K562 (cell line): ENCODE measurements at regions not wholly inside any gene's neighbourhood (a gene's known extent, or its start where the extent isn't known, plus 50 kb on each side); places are given as distances from the start of the nearest gene placed in this dataset.

Source experiments
- ATAC-seq: fragments of 200-7000 bp; cut with Tn5 transposase; 3 replicates; pipeline ENCODE4 v1.9.1; 2020; ENCODE audit warnings: moderate library complexity
- BruUV-seq: library from RNA; stranded (reverse); fragments of 400-500 nt; replicated peaks from 2 replicates; lab custom pipeline; 2021; lab: Mats Ljungman, UMichigan
- CTCF ChIA-PET: fragments of 300-600 bp; formaldehyde crosslinking; extraction: SDS; loops from one replicate; lab custom pipeline; 2021; ENCODE audit warnings: low intra/inter-chr PET ratio; lab: Yijun Ruan, JAX
- POLR2A ChIA-PET: fragments of 300-600, 350-650 bp; sonication (Branson Sonifier 250); formaldehyde crosslinking; extraction: SDS; loops from one replicate; lab custom pipeline; 2021; ENCODE audit warnings: antibody characterized with exemption, inconsistent platforms; lab: Yijun Ruan, JAX
- DNase-seq, 4 experiments: peaks; one replicate each; pipeline versions ENCODE4 v3.0.0 to v3.0.0-alpha.2; 2011 to 2018; ENCODE audit warnings: low spot score in 3 of 4, mixed read lengths in 3 of 4; ENCODE audit errors: extremely low read depth in 1 of 4
- FAIRE-seq: peaks from 2 replicates; lab custom pipeline; 2011; peaks lifted over from hg19 to GRCh38; lab: Jason Lieb, UNC
- H2AFZ ChIP-seq: 2 replicates; pipeline ENCODE4 v1.6.0; 2011; ENCODE audit warnings: low read depth, low read length, control low read depth, inconsistent platforms
- H3K27ac ChIP-seq: fragments of 200-600 bp; 3 replicates; pipeline ENCODE4 v1.8.0; 2011; ENCODE audit warnings: low read depth, mild to moderate bottlenecking, control low read depth, inconsistent platforms, low read length, moderate library complexity, mixed read lengths; ENCODE audit errors: extremely low read depth
- H3K27me3 ChIP-seq, 2 experiments: fragments of 300-600 bp in 1 of 2; 2 replicates in 1 of 2; 3 replicates in 1 of 2; pipeline versions ENCODE4 v1.6.0 to v1.8.0; 2011; ENCODE audit warnings: inconsistent platforms in 2 of 2, low read length in 2 of 2, mild to moderate bottlenecking in 1 of 2, mixed read lengths in 1 of 2, moderate library complexity in 1 of 2; ENCODE audit not compliant: control insufficient read depth in 2 of 2, insufficient read depth in 2 of 2
- H3K36me3 ChIP-seq: fragments of 300-600 bp; 3 replicates; pipeline ENCODE4 v1.8.0; 2011; ENCODE audit warnings: mild to moderate bottlenecking, low read length, inconsistent platforms; ENCODE audit not compliant: control insufficient read depth, insufficient read depth
- H3K4me1 ChIP-seq, 2 experiments: fragments of 200-600 bp in 1 of 2; replicated peaks in 1 of 2; 2 replicates in 1 of 2; 3 replicates in 1 of 2; pipeline versions ENCODE4 v1.5.1 to v1.8.0; 2011; ENCODE audit warnings: inconsistent platforms in 2 of 2, low read length in 2 of 2, mild to moderate bottlenecking in 1 of 2, mixed read lengths in 1 of 2, moderate library complexity in 1 of 2; ENCODE audit not compliant: control insufficient read depth in 2 of 2, insufficient read depth in 2 of 2
- H3K4me2 ChIP-seq: 2 replicates; pipeline ENCODE4 v1.6.1; 2011; ENCODE audit warnings: low read length, control low read depth, inconsistent platforms, mixed read lengths; ENCODE audit not compliant: insufficient read depth
- H3K4me3 ChIP-seq: fragments of 200-600 bp; sonication (generic), shearing (Covaris generic); 2 replicates; pipeline ENCODE4 v1.5.1; 2016; ENCODE audit warnings: control low read depth, inconsistent platforms
- H3K79me2 ChIP-seq: fragments of 200-600 bp; 3 replicates; pipeline ENCODE4 v1.8.0; 2011; ENCODE audit warnings: low read length, inconsistent platforms; ENCODE audit not compliant: control insufficient read depth, insufficient read depth
- H3K9ac ChIP-seq, 2 experiments: 2 replicates each; pipeline versions ENCODE4 v1.6.0 to v1.6.1; 2011; ENCODE audit warnings: low read depth in 2 of 2, low read length in 2 of 2, control low read depth in 1 of 2, inconsistent platforms in 1 of 2, mild to moderate bottlenecking in 1 of 2, mixed read lengths in 1 of 2; ENCODE audit not compliant: insufficient read depth in 1 of 2
- H3K9me1 ChIP-seq: one replicate; pipeline ENCODE4 v1.6.0; 2011; ENCODE audit warnings: inconsistent platforms, mild to moderate bottlenecking, low read length, moderate library complexity; ENCODE audit not compliant: control insufficient read depth, insufficient read depth
- H3K9me3 ChIP-seq: replicated peaks from 2 replicates; pipeline ENCODE4 v1.5.1; 2011; ENCODE audit warnings: low read depth, low read length, inconsistent platforms; ENCODE audit not compliant: control insufficient read depth, insufficient read depth
- H4K20me1 ChIP-seq: replicated peaks from 2 replicates; pipeline ENCODE4 v1.6.1; 2011; ENCODE audit warnings: low read length, inconsistent platforms, mixed read lengths; ENCODE audit not compliant: control insufficient read depth, insufficient read depth
- AFF1 ChIP-seq, 2 experiments: fragments of 450-650 bp; IDR thresholded peaks; 2 replicates each; pipeline ENCODE4 v1.6.1; 2018; ENCODE audit warnings: mild to moderate bottlenecking in 2 of 2, low read depth in 1 of 2; ENCODE audit not compliant: partially characterized antibody in 2 of 2
- ARID1B ChIP-seq: fragments of 450-650 bp; IDR thresholded peaks from 2 replicates; pipeline ENCODE4 v1.6.1; 2016; ENCODE audit warnings: antibody characterized with exemption, mild to moderate bottlenecking, inconsistent platforms
- CEBPG ChIP-seq, 3 experiments: fragments of 200-800 bp in 1 of 3; sonication (Bioruptor generic) in 1 of 3; sonication (generic) in 1 of 3; formaldehyde crosslinking in 1 of 3; IDR thresholded peaks in 2 of 3; conservative IDR thresholded peaks in 1 of 3; 2 replicates each; pipeline versions ENCODE4 v1.6.1 to v1.8.0; 2016 to 2022; ENCODE audit warnings: missing compliant biosample characterization in 2 of 3, missing genetic modification characterization in 2 of 3, mild to moderate bottlenecking in 1 of 3, missing genetic modification reagents in 1 of 3
- E2F8 ChIP-seq: fragments of 450-650 bp; IDR thresholded peaks from 2 replicates; pipeline ENCODE4 v1.7.1; 2018; ENCODE audit warnings: mild to moderate bottlenecking, low read depth; ENCODE audit not compliant: partially characterized antibody
- ETV1 ChIP-seq: fragments of 450-650 bp; conservative IDR thresholded peaks from 2 replicates; pipeline ENCODE4 v1.6.1; 2016; ENCODE audit warnings: missing genetic modification characterization, control low read depth, low read depth, missing compliant biosample characterization
- IRF2 ChIP-seq: sonication (generic); formaldehyde crosslinking; IDR thresholded peaks from 2 replicates; pipeline ENCODE4 v1.8.1; 2022; ENCODE audit warnings: mild to moderate bottlenecking, missing genetic modification reagents
- MLX ChIP-seq, 2 experiments: fragments of 450-650 bp in 1 of 2; sonication (generic) in 1 of 2; formaldehyde crosslinking; conservative IDR thresholded peaks; 2 replicates each; pipeline versions ENCODE4 v1.4.0 to v1.8.1; 2020 to 2022; ENCODE audit warnings: mild to moderate bottlenecking in 1 of 2, missing genetic modification reagents in 1 of 2
- NONO ChIP-seq, 2 experiments: fragments of 200-400 bp in 1 of 2; fragments of 450-650 bp in 1 of 2; formaldehyde crosslinking in 1 of 2; IDR thresholded peaks; 2 replicates each; pipeline ENCODE4 v1.6.1; 2017; ENCODE audit warnings: low read depth in 2 of 2, mild to moderate bottlenecking in 2 of 2, moderate library complexity in 2 of 2, low read length in 1 of 2
- NR4A1 ChIP-seq, 2 experiments: fragments of 250-450 bp in 1 of 2; fragments of 450-650 bp in 1 of 2; sonication (Bioruptor Pico) in 1 of 2; IDR thresholded peaks; 2 replicates each; pipeline versions ENCODE4 v1.4.0 to v1.6.1; 2016 to 2020; ENCODE audit warnings: mild to moderate bottlenecking in 2 of 2, missing compliant biosample characterization in 1 of 2, missing genetic modification characterization in 1 of 2, moderate library complexity in 1 of 2
- PPARD ChIP-seq: fragments of 250-450 bp; sonication (Bioruptor Pico); IDR thresholded peaks from 2 replicates; pipeline ENCODE4 v1.8.0; 2022; ENCODE audit warnings: inconsistent platforms, mild to moderate bottlenecking, moderate library complexity
- SAFB2 ChIP-seq: fragments of 200-400 bp; formaldehyde crosslinking; IDR thresholded peaks from 2 replicates; pipeline ENCODE4 v1.6.1; 2018; ENCODE audit warnings: borderline replicate concordance, low read length, low read depth, moderate library complexity; ENCODE audit not compliant: severe bottlenecking
- TFAP4 ChIP-seq: sonication (generic); formaldehyde crosslinking; IDR thresholded peaks from 2 replicates; pipeline ENCODE4 v1.8.0; 2022; ENCODE audit warnings: missing genetic modification reagents, mild to moderate bottlenecking, moderate library complexity, borderline replicate concordance
- WGBS: fragments of 100-300 bp; shearing (Covaris generic); methylation state at CpG from one replicate; pipeline ENCODE4 v1.1.6; 2016; ENCODE audit warnings: low coverage, mixed read lengths; ENCODE audit not compliant: insufficient coverage; ENCODE audit errors: missing lambda C conversion rate; 5-methylcytosine and 5-hydroxymethylcytosine counted together
- in situ Hi-C: fragments of 300-500 bp; cut with MboI; formaldehyde crosslinking; loops from 4 replicates; pipeline ENCODE4 v1.15.0; 2018; ENCODE audit warnings: inconsistent platforms, mixed read lengths
- intact Hi-C: fragments of 100-400 bp; cut with micrococcal nuclease; formaldehyde crosslinking; loops from 2 replicates; pipeline ENCODE4 v1.14.2; 2022

- ChIA-PET CTCF (no interaction called here), POLR2A (no interaction called here)
- WGBS: 0% methylated on average over 5 of the region's 6 CpGs
- H3K4me2 ChIP-seq: no peak overlapping the region
- no peak for ATAC-seq
- H3K79me2 ChIP-seq: no peaks in the 10 kb centered on the region
- BruUV-seq: no TSS peak
- H3K27me3 ChIP-seq: no peaks in the 10 kb centered on the region
- H3K4me1 ChIP-seq: no peaks in the 10 kb centered on the region
- no peaks in the 10 kb centered on the region for H3K36me3 ChIP-seq
- no peaks in the 10 kb centered on the region for H3K9me1 ChIP-seq
- in situ Hi-C loops (no loop called here), intact Hi-C loops (no loop called here)
- H3K9ac ChIP-seq: no peak overlapping the region
- H2AFZ ChIP-seq: no peak overlapping the region
- H3K27ac ChIP-seq: no peak overlapping the region
- DNase-seq: no peak
- no peak for FAIRE-seq
- no peaks in the 10 kb centered on the region for H3K9me3 ChIP-seq
- H4K20me1 ChIP-seq: no peaks in the 10 kb centered on the region
- H3K4me3 ChIP-seq: no peak overlapping the region
- TF ChIP-seq ETV1 (tag): no peak
- no peak for TF ChIP-seq CEBPG (CRISPR knock-in tag; IDR thresholded peaks at IDR 0.05)
- no peak for TF ChIP-seq CEBPG (tag; conservative IDR thresholded peaks at IDR 0.05 in 1 of 2, IDR thresholded peaks at IDR 0.05 in 1 of 2)
- TF ChIP-seq AFF1 (IDR thresholded peaks at IDR 0.05; ENCODE audit: low read depth in 1 of 2, partially characterized antibody in 2 of 2): no peak
- TF ChIP-seq NR4A1 (CRISPR knock-in tag; IDR thresholded peaks at IDR 0.05): no peak
- no peak for TF ChIP-seq NR4A1 (tag; IDR thresholded peaks at IDR 0.05)
- TF ChIP-seq TFAP4 (CRISPR knock-in tag): no peak
- no peak for TF ChIP-seq NONO (IDR thresholded peaks at IDR 0.05; ENCODE audit: low read depth in 2 of 2, low read length in 1 of 2)
- TF ChIP-seq E2F8: no peak
- TF ChIP-seq PPARD (CRISPR knock-in tag): no peak
- TF ChIP-seq ARID1B: no peak
- TF ChIP-seq IRF2 (CRISPR knock-in tag): no peak
- no peak for TF ChIP-seq MLX (CRISPR knock-in tag; conservative IDR thresholded peaks at IDR 0.05)
- no peak for TF ChIP-seq SAFB2
Measured at GRCh38 chr2:78940998-78941397, 84.5 kb upstream of the REG3G start.
